Lung microvascular endothelial cell (primary cell): ENCODE measurements at regions not wholly inside any gene's neighbourhood (a gene's known extent, or its start where the extent isn't known, plus 50 kb on each side); places are given as distances from the start of the nearest gene placed in this dataset.

Source experiments
- DNase-seq, 2 donors: peaks; one replicate each; pipeline versions ENCODE4 v3.0.0 to v3.0.0-alpha.2; 2010; ENCODE audit warnings: low read depth in 2 of 2

GRCh38 chr18:71018816-71019215 lies 730.0 kb downstream of the SOCS6 start:
- DNase-seq, result no peak

GRCh38 chr18:71012789-71013188 lies 723.9 kb downstream of the SOCS6 start:
- DNase-seq, result peak in 1 of 2 donors; percentile 20

GRCh38 chr18:71011389-71011788 lies 722.5 kb downstream of the SOCS6 start:
- DNase-seq, result no peak

GRCh38 chr18:71008257-71008656 lies 719.4 kb downstream of the SOCS6 start:
- no peak for DNase-seq

GRCh38 chr18:71001597-71001996 lies 712.8 kb downstream of the SOCS6 start:
- peak; percentile 71 to 75 for DNase-seq

GRCh38 chr18:70998490-70998889 lies 709.6 kb downstream of the SOCS6 start:
- DNase-seq, result peak; percentile 20 to 52

GRCh38 chr18:70994116-70994515 lies 705.3 kb downstream of the SOCS6 start:
- DNase-seq, result peak; percentile 14 to 16

GRCh38 chr18:70991577-70991976 lies 702.7 kb downstream of the SOCS6 start:
- DNase-seq, result peak in 1 of 2 donors; percentile 14

GRCh38 chr18:70985948-70986347 lies 697.1 kb downstream of the SOCS6 start:
- DNase-seq, result no peak

- DNase-seq, result peak in 1 of 2 donors; percentile 5
Measured at GRCh38 chr18:70982292-70982691, 693.4 kb downstream of the SOCS6 start.

- DNase-seq, result peak; percentile 45 to 57
Measured at GRCh38 chr18:70981400-70982140, 692.7 kb downstream of the SOCS6 start.

- no peak for DNase-seq
Measured at GRCh38 chr18:70973626-70974025, 684.8 kb downstream of the SOCS6 start.

- no peak for DNase-seq
Measured at GRCh38 chr18:70966419-70966818, 677.6 kb downstream of the SOCS6 start.

GRCh38 chr18:70961939-70962338 lies 673.1 kb downstream of the SOCS6 start:
- DNase-seq, result no peak

GRCh38 chr18:70956554-70956953 lies 667.7 kb downstream of the SOCS6 start:
- no peak for DNase-seq

- DNase-seq, result no peak
Measured at GRCh38 chr18:70936160-70936559, 647.3 kb downstream of the SOCS6 start.

GRCh38 chr18:70931942-70932814 lies 643.3 kb downstream of the SOCS6 start:
- DNase-seq, result peak; percentile 36 to 60

- no peak for DNase-seq
Measured at GRCh38 chr18:70920840-70921374, 632.1 kb downstream of the SOCS6 start.

- peak in 1 of 2 donors; percentile 24 for DNase-seq
Measured at GRCh38 chr18:70907673-70908072, 618.8 kb downstream of the SOCS6 start.

- no peak for DNase-seq
Measured at GRCh38 chr18:70892381-70892780, 603.5 kb downstream of the SOCS6 start.

- no peak for DNase-seq
Measured at GRCh38 chr18:70870292-70870691, 581.4 kb downstream of the SOCS6 start.

GRCh38 chr18:70848329-70848728 lies 559.5 kb downstream of the SOCS6 start:
- DNase-seq, result no peak
